ENCODE measurements at regions not wholly inside any gene's neighbourhood (a gene's known extent, or its start where the extent isn't known, plus 50 kb on each side); places are given as distances from the start of the nearest gene placed in this dataset.

- Mint-ChIP-seq H3K4me1 (no peaks in the 10 kb centered on the region), H3K27ac (no peak overlapping the region), H3K4me3 (no peak overlapping the region), H3K36me3 (no peaks in the 10 kb centered on the region), H3K9me3 (no peaks in the 10 kb centered on the region), H3K27me3 (peaks cover 10% of the 10 kb centered on the region)
- DNase-seq = no peak
These were observed 62.3 kb upstream of the DAPL1 start for GRCh38 chr2:158732573-158733429.

GRCh38 chr2:158733430-158733755 lies 61.7 kb upstream of the DAPL1 start:
- Mint-ChIP-seq H3K27ac (no peak overlapping the region), H3K4me1 (no peaks in the 10 kb centered on the region), H3K4me3 (no peak overlapping the region), H3K9me3 (no peaks in the 10 kb centered on the region), H3K36me3 (no peaks in the 10 kb centered on the region), H3K27me3 (peaks cover 10% of the 10 kb centered on the region)
- no peak for DNase-seq

- DNase-seq = no peak
- no peak overlapping the region for H3K4me3 Mint-ChIP-seq
- no peaks in the 10 kb centered on the region for H3K4me1 Mint-ChIP-seq
- peaks cover 10% of the 10 kb centered on the region for H3K27me3 Mint-ChIP-seq
- H3K9me3 Mint-ChIP-seq = no peaks in the 10 kb centered on the region
- no peak overlapping the region for H3K27ac Mint-ChIP-seq
- H3K36me3 Mint-ChIP-seq = no peaks in the 10 kb centered on the region
These were observed 60.7 kb upstream of the DAPL1 start for GRCh38 chr2:158734442-158734841.

GRCh38 chr2:158735822-158736580 lies 59.1 kb upstream of the DAPL1 start:
- no peak overlapping the region for H3K27ac Mint-ChIP-seq
- no peaks in the 10 kb centered on the region for H3K36me3 Mint-ChIP-seq
- H3K4me1 Mint-ChIP-seq = no peaks in the 10 kb centered on the region
- no peak overlapping the region for H3K4me3 Mint-ChIP-seq
- H3K27me3 Mint-ChIP-seq = peaks cover 7% of the 10 kb centered on the region
- DNase-seq = no peak
- no peaks in the 10 kb centered on the region for H3K9me3 Mint-ChIP-seq

- Mint-ChIP-seq H3K27me3 (no peaks in the 10 kb centered on the region), H3K27ac (no peak overlapping the region), H3K4me1 (no peaks in the 10 kb centered on the region), H3K9me3 (no peaks in the 10 kb centered on the region), H3K36me3 (no peaks in the 10 kb centered on the region), H3K4me3 (no peak overlapping the region)
- DNase-seq = no peak
These were observed 56.8 kb upstream of the DAPL1 start for GRCh38 chr2:158738363-158738762.

GRCh38 chr2:158740127-158740526 lies 55.0 kb upstream of the DAPL1 start:
- H3K27me3 Mint-ChIP-seq = peaks cover under 1% of the 10 kb centered on the region
- H3K9me3 Mint-ChIP-seq = no peaks in the 10 kb centered on the region
- H3K36me3 Mint-ChIP-seq = no peaks in the 10 kb centered on the region
- DNase-seq = no peak
- H3K4me3 Mint-ChIP-seq = no peak overlapping the region
- H3K27ac Mint-ChIP-seq = no peak overlapping the region
- peaks cover 4% of the 10 kb centered on the region for H3K4me1 Mint-ChIP-seq

- Mint-ChIP-seq H3K4me1 (peaks cover 4% of the 10 kb centered on the region), H3K36me3 (no peaks in the 10 kb centered on the region), H3K4me3 (no peak overlapping the region), H3K9me3 (no peaks in the 10 kb centered on the region), H3K27me3 (peaks cover 5% of the 10 kb centered on the region), H3K27ac (no peak overlapping the region)
- no peak for DNase-seq
These were observed 54.5 kb upstream of the DAPL1 start for GRCh38 chr2:158740621-158741020.

GRCh38 chr2:158741625-158742024 lies 53.5 kb upstream of the DAPL1 start:
- Mint-ChIP-seq H3K4me1 (peaks cover 4% of the 10 kb centered on the region), H3K27me3 (peaks cover 13% of the 10 kb centered on the region), H3K27ac (no peak overlapping the region), H3K36me3 (no peaks in the 10 kb centered on the region), H3K4me3 (no peak overlapping the region), H3K9me3 (no peaks in the 10 kb centered on the region)
- no peak for DNase-seq

- Mint-ChIP-seq H3K27ac (no peak overlapping the region), H3K4me3 (no peak overlapping the region), H3K36me3 (no peaks in the 10 kb centered on the region), H3K4me1 (peaks cover 4% of the 10 kb centered on the region), H3K9me3 (no peaks in the 10 kb centered on the region), H3K27me3 (peaks cover 22% of the 10 kb centered on the region)
- DNase-seq = no peak
These were observed 52.6 kb upstream of the DAPL1 start for GRCh38 chr2:158742536-158742935.

- no peak overlapping the region for H3K27ac Mint-ChIP-seq
- peaks cover 4% of the 10 kb centered on the region for H3K4me1 Mint-ChIP-seq
- no peak overlapping the region for H3K4me3 Mint-ChIP-seq
- H3K36me3 Mint-ChIP-seq = no peaks in the 10 kb centered on the region
- DNase-seq = no peak
- H3K27me3 Mint-ChIP-seq = peaks cover 26% of the 10 kb centered on the region
- no peaks in the 10 kb centered on the region for H3K9me3 Mint-ChIP-seq
These were observed 51.7 kb upstream of the DAPL1 start for GRCh38 chr2:158743466-158743865.

GRCh38 chr2:158743879-158744278 lies 51.2 kb upstream of the DAPL1 start:
- H3K36me3 Mint-ChIP-seq = no peaks in the 10 kb centered on the region
- peaks cover 4% of the 10 kb centered on the region for H3K4me1 Mint-ChIP-seq
- DNase-seq = no peak
- no peak overlapping the region for H3K4me3 Mint-ChIP-seq
- peaks cover 28% of the 10 kb centered on the region for H3K27me3 Mint-ChIP-seq
- H3K27ac Mint-ChIP-seq = no peak overlapping the region
- H3K9me3 Mint-ChIP-seq = no peaks in the 10 kb centered on the region

GRCh38 chr2:158745067-158745865 lies 49.9 kb upstream of the DAPL1 start:
- H3K9me3 Mint-ChIP-seq = no peaks in the 10 kb centered on the region
- peak; percentile 22 for DNase-seq
- peaks cover 4% of the 10 kb centered on the region for H3K4me1 Mint-ChIP-seq
- no peak overlapping the region for H3K4me3 Mint-ChIP-seq
- H3K36me3 Mint-ChIP-seq = no peaks in the 10 kb centered on the region
- no peak overlapping the region for H3K27ac Mint-ChIP-seq
- H3K27me3 Mint-ChIP-seq = peaks cover 32% of the 10 kb centered on the region

All from activated naive CD8-positive, alpha-beta T cell treated with anti-CD3 and anti-CD28 coated beads for 36 hours (primary cell).